CD14-positive monocyte (primary cell): ENCODE measurements at regions not wholly inside any gene's neighbourhood (a gene's known extent, or its start where the extent isn't known, plus 50 kb on each side); places are given as distances from the start of the nearest gene placed in this dataset.

ENCODE experiments used
- DNase-seq, 3 donors: peaks; one replicate each; pipeline ENCODE4 v3.0.0-alpha.2; 2011 to 2022
- H2AFZ ChIP-seq: 2 replicates; pipeline ENCODE4 v1.6.0; 2012; ENCODE audit warnings: mild to moderate bottlenecking, low read depth, low read length, inconsistent platforms; ENCODE audit not compliant: insufficient read depth, poor library complexity, severe bottlenecking
- H3K27ac ChIP-seq, 2 donors: 1 replicate in 1 of 2; 2 replicates in 1 of 2; pipeline ENCODE4 v1.5.1; 2012 to 2013; ENCODE audit warnings: low read length in 2 of 2, control low read depth in 1 of 2, inconsistent platforms in 1 of 2, low read depth in 1 of 2, mild to moderate bottlenecking in 1 of 2
- H3K27me3 ChIP-seq, 2 donors: one replicate each; pipeline versions ENCODE4 v1.6.0 to v1.6.1; 2011 to 2013; ENCODE audit warnings: low read length in 2 of 2; ENCODE audit not compliant: control insufficient read depth in 2 of 2, insufficient read depth in 2 of 2
- H3K36me3 ChIP-seq, 2 donors: replicated peaks in 1 of 2; 1 replicate in 1 of 2; 2 replicates in 1 of 2; pipeline versions ENCODE4 v1.5.1 to v1.6.1; 2012 to 2013; ENCODE audit warnings: low read length in 2 of 2, control low read depth in 1 of 2, inconsistent platforms in 1 of 2, mild to moderate bottlenecking in 1 of 2; ENCODE audit not compliant: insufficient read depth in 2 of 2, control insufficient read depth in 1 of 2
- H3K4me1 ChIP-seq, 2 donors: 1 replicate in 1 of 2; 2 replicates in 1 of 2; pipeline versions ENCODE4 v1.5.1 to v1.6.1; 2012 to 2013; ENCODE audit warnings: low read length in 2 of 2, control low read depth in 1 of 2, inconsistent platforms in 1 of 2, mild to moderate bottlenecking in 1 of 2, moderate library complexity in 1 of 2; ENCODE audit not compliant: insufficient read depth in 2 of 2, control insufficient read depth in 1 of 2
- H3K4me2 ChIP-seq: replicated peaks from 2 replicates; pipeline ENCODE3; 2012; ENCODE audit warnings: low read length, moderate library complexity, mild to moderate bottlenecking; ENCODE audit not compliant: poor library complexity, severe bottlenecking; ENCODE audit errors: extremely low read depth
- H3K4me3 ChIP-seq, 3 experiments: fragments of 200-600 bp in 1 of 3; sonication (generic) in 1 of 3; replicated peaks in 1 of 3; 1 replicate in 2 of 3; 2 replicates in 1 of 3; pipeline ENCODE4 v1.5.1; 2011 to 2013; ENCODE audit warnings: low read length in 3 of 3, mild to moderate bottlenecking in 3 of 3, control low read depth in 2 of 3, low read depth in 2 of 3, inconsistent platforms in 1 of 3, moderate library complexity in 1 of 3
- H3K79me2 ChIP-seq: 2 replicates; pipeline ENCODE4 v1.6.0; 2012; ENCODE audit warnings: mild to moderate bottlenecking, control low read depth, inconsistent platforms, low read length, moderate library complexity; ENCODE audit not compliant: insufficient read depth
- H3K9ac ChIP-seq: 2 replicates; pipeline ENCODE4 v1.6.0; 2017; ENCODE audit warnings: low read length, mild to moderate bottlenecking; ENCODE audit not compliant: insufficient read depth, poor library complexity, severe bottlenecking
- H3K9me3 ChIP-seq, 2 donors: replicated peaks in 1 of 2; 1 replicate in 1 of 2; 2 replicates in 1 of 2; pipeline versions ENCODE4 v1.5.1 to v1.6.1; 2012 to 2013; ENCODE audit warnings: low read length in 2 of 2, control low read depth in 1 of 2; ENCODE audit not compliant: control insufficient read depth in 1 of 2, insufficient read depth in 1 of 2
- H4K20me1 ChIP-seq: 2 replicates; pipeline ENCODE4 v1.6.0; 2012; ENCODE audit warnings: mild to moderate bottlenecking, low read length, control low read depth, moderate library complexity; ENCODE audit not compliant: insufficient read depth
- H3K27ac Mint-ChIP-seq, 7 donors: one replicate each; pipeline ENCODE4 v1.8.0; 2020; ENCODE audit warnings: mild to moderate bottlenecking in 7 of 7, mixed read lengths in 7 of 7, moderate library complexity in 6 of 7, inconsistent platforms in 2 of 7
- H3K27me3 Mint-ChIP-seq, 3 donors: one replicate each; pipeline ENCODE4 v1.8.0; 2021 to 2022; ENCODE audit warnings: low read depth in 3 of 3, mild to moderate bottlenecking in 3 of 3, mixed read lengths in 3 of 3, moderate library complexity in 3 of 3, inconsistent platforms in 1 of 3
- H3K36me3 Mint-ChIP-seq, 2 donors: one replicate each; pipeline ENCODE4 v1.8.0; 2020; ENCODE audit warnings: mixed read lengths in 2 of 2, inconsistent platforms in 1 of 2, mild to moderate bottlenecking in 1 of 2
- H3K4me1 Mint-ChIP-seq: one replicate; pipeline ENCODE4 v1.8.0; 2020; ENCODE audit warnings: mild to moderate bottlenecking, mixed read lengths
- H3K4me3 Mint-ChIP-seq, 2 donors: one replicate each; pipeline ENCODE4 v1.8.0; 2020; ENCODE audit warnings: mild to moderate bottlenecking in 2 of 2, mixed read lengths in 2 of 2, moderate library complexity in 1 of 2
- H3K9me3 Mint-ChIP-seq, 7 donors: one replicate each; pipeline ENCODE4 v1.8.0; 2020 to 2022; ENCODE audit warnings: mixed read lengths in 7 of 7, mild to moderate bottlenecking in 6 of 7, moderate library complexity in 6 of 7, inconsistent platforms in 2 of 7
- CTCF ChIP-seq: fragments of 200-600 bp; IDR thresholded peaks from one replicate; pipeline ENCODE4 v1.8.0; 2022; ENCODE audit warnings: antibody characterized with exemption, mild to moderate bottlenecking
- WGBS: methylation state at CpG from one replicate; pipeline ENCODE4 v1.1.5; 2013; ENCODE audit warnings: missing lambda C conversion rate; ENCODE audit not compliant: insufficient coverage; 5-methylcytosine and 5-hydroxymethylcytosine counted together
- intact Hi-C, 2 donors: fragments of 100-400 bp; cut with micrococcal nuclease; formaldehyde crosslinking; loops; one replicate each; pipeline versions ENCODE4 v1.15.0 to v1.15.1; 2023

GRCh38 chr9:73038613-73039012, 85.8 kb upstream of the ALDH1A1 start:
- H3K27ac ChIP-seq, result no peak overlapping the region
- no peak for TF ChIP-seq CTCF

DNA sequence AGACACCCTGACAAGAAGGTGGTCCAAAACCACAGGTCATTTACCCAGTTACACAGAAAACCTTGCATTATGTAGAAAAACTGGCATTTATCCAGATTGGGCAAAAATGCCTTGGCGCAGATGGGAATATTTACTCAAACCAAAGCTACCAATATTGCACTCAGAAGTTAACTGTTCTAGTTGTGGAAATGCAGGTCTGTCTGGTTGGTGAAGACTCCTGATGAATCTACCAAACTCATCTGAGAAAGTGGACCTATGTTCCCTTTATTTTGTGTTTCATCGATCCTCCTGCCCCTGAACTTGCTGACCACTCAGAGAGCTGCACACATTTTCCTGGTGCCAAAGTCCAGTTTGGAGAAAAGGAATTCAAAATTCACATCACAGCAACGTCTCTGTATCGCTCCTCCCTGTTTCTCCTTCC, 85.2 kb upstream of the ALDH1A1 start:
- Histone ChIP-seq H3K9ac (no peak overlapping the region), H3K27ac (no peak overlapping the region), H3K4me3 (no peak overlapping the region), H4K20me1 (no peaks in the 10 kb centered on the region), H3K79me2 (no peaks in the 10 kb centered on the region), H2AFZ (no peak overlapping the region), H3K4me1 (no peaks in the 10 kb centered on the region), H3K9me3 (no peaks in the 10 kb centered on the region), H3K27me3 (no peaks in the 10 kb centered on the region), H3K4me2 (no peak overlapping the region), H3K36me3 (no peaks in the 10 kb centered on the region)
- no peak for DNase-seq
- no peaks in the 10 kb centered on the region for H3K27me3 Mint-ChIP-seq
- TF ChIP-seq CTCF, result no peak
- H3K36me3 Mint-ChIP-seq, result no peaks in the 10 kb centered on the region
- 89% methylated on average over 3 of the region's 4 CpGs for WGBS
- intact Hi-C loops, result no loop called here
- H3K4me1 Mint-ChIP-seq, result no peaks in the 10 kb centered on the region
- H3K9me3 Mint-ChIP-seq, result no peaks in the 10 kb centered on the region
- H3K4me3 Mint-ChIP-seq, result no peak overlapping the region
- no peak overlapping the region for H3K27ac Mint-ChIP-seq

More at GRCh38 chr9:73038613-73039012, 85.8 kb upstream of the ALDH1A1 start:
- Histone ChIP-seq H3K4me3 (no peak overlapping the region), H3K36me3 (no peaks in the 10 kb centered on the region), H4K20me1 (no peaks in the 10 kb centered on the region), H3K79me2 (no peaks in the 10 kb centered on the region), H3K4me1 (no peaks in the 10 kb centered on the region), H3K9ac (no peak overlapping the region), H3K27me3 (no peaks in the 10 kb centered on the region), H2AFZ (no peak overlapping the region), H3K9me3 (no peaks in the 10 kb centered on the region), H3K4me2 (no peak overlapping the region)
- H3K27ac Mint-ChIP-seq, result no peak overlapping the region
- H3K9me3 Mint-ChIP-seq, result no peaks in the 10 kb centered on the region
- intact Hi-C loops, result no loop called here
- no peaks in the 10 kb centered on the region for H3K4me1 Mint-ChIP-seq
- no peak for DNase-seq
- 90% methylated on average over 2 of the region's 2 CpGs for WGBS
- no peaks in the 10 kb centered on the region for H3K27me3 Mint-ChIP-seq
- no peaks in the 10 kb centered on the region for H3K36me3 Mint-ChIP-seq
- no peak overlapping the region for H3K4me3 Mint-ChIP-seq
